Lower leg skin (tissue), 3 donors: ENCODE measurements at regions not wholly inside any gene's neighbourhood (a gene's known extent, or its start where the extent isn't known, plus 50 kb on each side); places are given as distances from the start of the nearest gene placed in this dataset.

Experiments used
- CTCF ChIP-seq, 3 donors: fragments of 450-650 bp; IDR thresholded peaks; one replicate each; pipeline ENCODE4 v1.5.1; 2016; ENCODE audit warnings: antibody characterized with exemption in 3 of 3, mild to moderate bottlenecking in 3 of 3, moderate library complexity in 2 of 3
- POLR2A ChIP-seq, 2 donors: fragments of 450-650 bp; IDR thresholded peaks; one replicate each; pipeline ENCODE4 v1.6.1; 2016 to 2017; ENCODE audit warnings: antibody characterized with exemption in 2 of 2, mild to moderate bottlenecking in 1 of 2, moderate library complexity in 1 of 2

GRCh38 chr4:45099471-45099870 is 373.1 kb upstream of the GNPDA2 start:
- TF ChIP-seq CTCF (IDR thresholded peaks at IDR 0.05): no peak
- no peak for TF ChIP-seq POLR2A (IDR thresholded peaks at IDR 0.05)
